ENCODE measurements at regions not wholly inside any gene's neighbourhood (a gene's known extent, or its start where the extent isn't known, plus 50 kb on each side); places are given as distances from the start of the nearest gene placed in this dataset.

- TF ChIP-seq POLR2AphosphoS5 (IDR thresholded peaks at IDR 0.05), result no peak
- no peak for TF ChIP-seq CTCF (IDR thresholded peaks at IDR 0.05)
- no peak for TF ChIP-seq EP300 (IDR thresholded peaks at IDR 0.05)
- no peak for TF ChIP-seq POLR2A (IDR thresholded peaks at IDR 0.05)
- Histone ChIP-seq H3K27ac (no peak overlapping the region), H3K27me3 (no peaks in the 10 kb centered on the region), H3K9me3 (no peaks in the 10 kb centered on the region), H3K4me3 (no peak overlapping the region), H3K4me1 (no peaks in the 10 kb centered on the region), H3K36me3 (no peaks in the 10 kb centered on the region)
- no peak for DNase-seq
- intact Hi-C loops (cut with DNase I), result no loop called here
- 79 to 83% methylated on average over 17 of the region's 17 CpGs for WGBS, 2 donors
Measured at GRCh38 chr11:71101606-71102005, 150.8 kb downstream of the SHANK2 start.

- TF ChIP-seq EP300 (IDR thresholded peaks at IDR 0.05), result no peak
- no peak for TF ChIP-seq CTCF (IDR thresholded peaks at IDR 0.05)
- TF ChIP-seq POLR2A (IDR thresholded peaks at IDR 0.05), result no peak
- TF ChIP-seq POLR2AphosphoS5 (IDR thresholded peaks at IDR 0.05), result no peak
- Histone ChIP-seq H3K27ac (no peak overlapping the region), H3K27me3 (no peaks in the 10 kb centered on the region), H3K4me1 (no peaks in the 10 kb centered on the region), H3K4me3 (no peak overlapping the region), H3K36me3 (no peaks in the 10 kb centered on the region), H3K9me3 (no peaks in the 10 kb centered on the region)
- intact Hi-C loops (cut with DNase I), result no loop called here
- WGBS, 2 donors, result 89 to 91% methylated on average over 7 of the region's 7 CpGs
- DNase-seq, result no peak
Measured at GRCh38 chr11:71101046-71101445, 151.3 kb downstream of the SHANK2 start.

- Histone ChIP-seq H3K27ac (no peak overlapping the region), H3K27me3 (no peaks in the 10 kb centered on the region), H3K9me3 (no peaks in the 10 kb centered on the region), H3K4me1 (no peaks in the 10 kb centered on the region), H3K4me3 (no peak overlapping the region), H3K36me3 (no peaks in the 10 kb centered on the region)
- no peak for TF ChIP-seq POLR2A (IDR thresholded peaks at IDR 0.05)
- no peak for TF ChIP-seq EP300 (IDR thresholded peaks at IDR 0.05)
- TF ChIP-seq POLR2AphosphoS5 (IDR thresholded peaks at IDR 0.05), result no peak
- TF ChIP-seq CTCF (IDR thresholded peaks at IDR 0.05), result no peak
- DNase-seq, result no peak
- intact Hi-C loops (cut with DNase I), result no loop called here
- 91 to 92% methylated on average over 11 of the region's 11 CpGs for WGBS, 2 donors
Measured at GRCh38 chr11:71098776-71099175, 153.6 kb downstream of the SHANK2 start.

GRCh38 chr11:71097506-71098240, 154.7 kb downstream of the SHANK2 start:
- intact Hi-C loops (cut with DNase I), result no loop called here
- Histone ChIP-seq H3K27me3 (no peaks in the 10 kb centered on the region), H3K9me3 (no peaks in the 10 kb centered on the region), H3K4me3 (no peak overlapping the region), H3K36me3 (no peaks in the 10 kb centered on the region), H3K27ac (no peak overlapping the region), H3K4me1 (no peaks in the 10 kb centered on the region)
- no peak for DNase-seq
- WGBS, 2 donors, result 90 to 95% methylated on average over 12 of the region's 12 CpGs
- TF ChIP-seq POLR2A (IDR thresholded peaks at IDR 0.05) (no peak), CTCF (IDR thresholded peaks at IDR 0.05) (no peak), EP300 (IDR thresholded peaks at IDR 0.05) (no peak), POLR2AphosphoS5 (IDR thresholded peaks at IDR 0.05) (no peak)

Data from sigmoid colon (tissue), 6 donors.